ENCODE measurements at regions not wholly inside any gene's neighbourhood (a gene's known extent, or its start where the extent isn't known, plus 50 kb on each side); places are given as distances from the start of the nearest gene placed in this dataset.
"Not testable (repeated sequence)": the region's sequence is repeated elsewhere in the genome, so short reads cannot be mapped to it uniquely, and the experiment has no call there.

DNA sequence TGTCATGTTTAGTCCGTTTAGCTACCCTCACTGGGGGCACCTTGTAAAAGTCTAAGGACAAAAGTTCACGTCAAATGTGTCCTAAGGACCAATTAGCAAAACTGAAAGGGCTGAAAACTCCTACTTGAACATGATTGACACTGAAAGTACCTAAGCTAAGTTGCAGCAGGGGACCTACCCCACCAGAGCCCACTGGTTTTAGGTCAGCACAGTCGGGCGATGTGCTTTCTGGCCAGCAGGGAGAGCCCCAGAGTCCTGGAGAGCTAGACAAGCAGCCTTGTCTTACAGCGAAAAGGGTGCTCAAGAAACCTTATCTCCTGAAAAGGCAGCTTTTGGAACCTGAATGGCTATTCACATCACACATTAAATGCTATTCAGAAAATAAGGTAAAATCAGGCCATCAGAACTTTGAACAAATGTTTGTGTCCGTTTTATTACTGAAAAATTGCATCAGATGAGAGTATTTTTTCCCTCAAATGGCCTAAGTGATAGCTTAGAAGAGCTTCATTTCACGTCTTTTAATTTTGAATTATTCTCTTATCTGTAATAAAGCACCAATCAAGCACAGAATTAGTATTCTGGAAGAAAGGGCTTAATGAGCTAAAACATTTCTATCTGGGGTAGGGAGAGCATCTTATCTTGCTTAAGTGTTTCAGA, 52.2 kb upstream of the MKI67 start:
- no peak for FAIRE-seq

DNA sequence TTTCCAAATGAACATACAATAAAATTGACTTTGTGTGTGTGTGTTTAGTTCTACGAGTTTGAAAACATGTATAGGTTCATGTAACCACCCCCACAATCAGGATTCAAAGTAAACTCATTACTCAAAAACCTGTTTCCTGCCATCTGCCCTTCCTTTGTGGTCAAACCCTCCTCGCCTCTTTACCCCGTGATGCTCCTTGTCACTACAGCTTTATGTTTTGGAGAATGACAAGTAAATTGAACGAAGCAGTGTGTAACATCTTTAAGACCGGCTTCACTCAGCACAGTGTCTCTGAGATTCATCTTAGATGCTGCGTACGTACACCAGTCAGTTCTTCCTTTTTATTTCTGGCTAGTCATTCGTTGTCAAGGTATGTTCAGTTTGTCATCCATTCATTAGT, 54.6 kb upstream of the MKI67 start:
- no peak for FAIRE-seq

DNA sequence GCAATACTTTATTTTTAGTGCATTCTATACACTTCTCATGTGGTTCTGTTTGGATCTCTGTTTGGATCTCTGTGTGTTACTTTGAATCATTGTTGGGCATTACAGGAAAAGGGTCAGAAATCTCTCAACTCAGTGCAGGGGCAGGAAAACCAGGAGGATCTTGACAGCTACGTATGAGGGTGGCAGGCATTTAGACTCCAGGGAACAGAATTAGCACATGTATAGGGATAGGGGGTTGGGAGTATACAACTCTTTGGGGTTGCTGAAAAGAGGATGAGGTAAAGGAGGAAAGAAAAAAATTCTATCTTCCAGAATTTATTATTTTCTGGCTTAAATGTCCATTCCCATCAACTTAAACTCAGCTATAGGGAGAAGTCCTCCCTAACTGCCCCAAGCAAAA, 59.4 kb upstream of the MKI67 start:
- no peak for FAIRE-seq

DNA sequence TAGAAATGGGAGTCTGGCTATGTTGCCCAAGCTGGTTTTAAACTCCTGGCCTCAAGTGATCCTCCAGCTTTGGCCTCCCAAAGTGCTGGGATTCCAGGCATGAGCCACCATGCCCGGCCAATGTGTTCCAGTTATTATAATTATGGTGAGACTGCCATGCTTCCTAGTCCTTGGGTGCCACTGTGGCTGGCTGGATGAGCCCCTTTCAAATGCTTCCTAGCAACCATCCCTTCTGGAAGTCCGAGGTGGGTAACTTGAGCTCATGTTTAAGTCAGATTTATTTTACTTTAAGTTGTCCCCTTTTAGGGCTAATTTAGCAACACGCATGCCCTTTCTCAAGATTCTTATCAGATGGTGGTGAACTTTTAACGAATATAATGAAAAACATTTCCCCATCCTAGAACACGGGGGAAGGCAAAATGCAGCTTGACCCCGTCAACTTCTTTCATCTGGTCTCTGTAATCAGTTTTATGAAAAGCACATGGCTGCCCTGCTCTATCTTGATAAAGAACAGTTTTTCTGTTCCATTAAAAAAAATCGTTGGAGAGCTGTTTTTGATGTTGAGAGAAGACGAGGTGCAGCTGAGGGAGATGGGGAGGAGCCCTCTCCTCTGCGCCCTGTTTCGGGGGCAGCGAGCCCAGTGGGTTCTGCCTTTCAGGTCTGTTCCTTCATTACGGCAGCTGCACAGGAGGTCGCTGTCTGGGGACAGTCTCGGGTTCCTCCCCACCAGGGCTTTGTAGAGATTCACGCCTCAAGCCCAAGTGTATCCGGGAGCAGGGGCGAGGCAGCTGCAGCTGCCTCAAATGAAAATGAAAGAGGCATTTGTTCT, 61.0 kb upstream of the MKI67 start:
- FAIRE-seq, result no peak

DNA sequence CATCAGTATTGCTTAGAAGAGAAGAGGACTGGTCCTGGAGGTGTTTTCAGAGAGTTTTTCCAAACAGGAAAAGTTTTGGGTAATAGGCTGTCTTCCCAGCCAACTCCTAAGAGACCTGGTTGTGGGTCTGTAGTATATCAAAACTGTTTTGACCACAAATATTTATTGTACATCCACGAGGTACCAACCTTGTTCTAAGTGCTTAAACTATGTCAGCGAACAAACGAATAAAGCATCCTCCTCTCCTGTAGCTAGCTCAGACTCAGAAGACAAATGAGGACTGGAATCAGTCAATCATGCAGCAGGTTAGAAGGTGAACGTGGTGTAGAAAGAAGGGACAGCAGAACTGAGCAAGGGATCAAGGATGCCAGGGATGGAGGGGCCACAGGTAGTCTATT, 61.6 kb upstream of the MKI67 start:
- no peak for FAIRE-seq

DNA sequence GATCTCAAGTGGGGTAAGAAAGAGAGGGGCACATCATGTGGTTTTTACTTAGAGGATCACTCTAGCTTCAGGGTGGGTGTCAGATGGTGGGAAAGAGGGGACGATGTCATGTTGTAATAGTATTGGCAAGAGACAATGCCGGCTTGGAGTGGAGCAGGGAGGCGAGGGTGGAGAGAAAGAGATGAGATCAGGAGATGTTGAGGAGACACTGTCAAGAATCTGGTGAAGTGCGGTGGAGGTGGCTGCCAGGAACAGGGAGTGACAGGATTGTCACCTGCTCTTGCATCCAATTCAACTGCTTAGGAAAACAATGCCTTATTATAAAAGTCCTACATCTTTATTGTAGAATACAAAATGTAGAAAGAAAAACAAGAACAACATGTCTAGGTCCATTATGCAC, 63.0 kb upstream of the MKI67 start:
- no peak for FAIRE-seq

DNA sequence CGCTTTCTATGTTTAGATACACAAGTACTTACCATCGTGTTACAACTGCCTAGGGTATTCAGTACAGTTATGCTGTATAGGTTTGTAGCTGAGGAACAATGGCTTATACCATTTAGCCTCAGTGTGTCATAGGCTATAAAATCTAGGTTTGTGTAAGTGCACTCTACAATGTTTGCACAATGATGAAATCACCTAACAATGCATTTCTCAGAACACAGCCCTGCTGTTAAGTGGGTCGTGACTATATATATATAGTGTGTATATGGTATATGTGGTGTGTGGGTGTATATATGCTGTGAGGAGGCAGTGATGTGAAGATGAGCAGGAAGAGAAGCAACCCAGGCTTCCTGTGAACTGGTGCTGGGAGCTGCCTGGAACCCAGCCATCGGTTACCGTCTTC, 65.6 kb upstream of the MKI67 start:
- no peak for FAIRE-seq

DNA sequence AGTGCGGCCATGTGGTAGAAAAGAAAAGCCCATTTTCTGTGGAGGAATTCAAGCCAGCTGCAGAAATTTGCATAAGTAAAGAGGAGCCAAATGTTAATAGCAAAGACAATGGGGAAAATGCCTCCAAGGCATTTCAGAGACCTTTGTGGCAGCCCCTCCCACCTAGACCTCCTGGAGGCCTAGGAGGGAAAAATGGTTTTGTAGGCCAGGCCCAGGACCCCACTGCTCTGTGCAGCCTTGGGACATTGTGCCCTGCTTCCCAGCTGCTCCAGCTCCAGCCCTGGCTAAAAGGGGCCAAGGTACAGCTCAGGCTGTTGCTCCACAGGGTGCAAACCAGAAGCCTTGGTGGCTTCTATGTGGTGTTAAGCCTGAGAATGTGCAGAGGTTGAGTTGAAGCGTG, 75.6 kb upstream of the MKI67 start:
- not testable (repeated sequence) for FAIRE-seq

DNA sequence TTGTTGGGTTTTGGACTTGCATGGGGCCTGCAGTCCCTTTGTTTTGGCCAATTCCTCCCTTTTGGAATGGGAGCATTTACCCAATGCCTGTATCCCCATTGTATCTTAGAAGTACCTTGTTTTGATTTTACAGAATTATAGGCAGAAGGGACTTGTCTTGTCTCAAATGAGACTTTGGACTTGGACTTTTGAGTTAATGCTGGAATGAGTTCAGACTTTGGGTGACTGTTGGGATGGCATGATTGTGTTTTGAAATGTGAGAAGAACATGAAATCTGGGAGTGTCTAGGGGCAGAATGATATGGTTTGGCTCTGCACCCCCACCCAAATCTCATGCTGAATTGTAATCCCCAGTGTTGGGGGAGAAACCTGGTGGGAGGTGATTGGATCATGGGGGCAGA, 76.8 kb upstream of the MKI67 start:
- FAIRE-seq, result no peak

DNA sequence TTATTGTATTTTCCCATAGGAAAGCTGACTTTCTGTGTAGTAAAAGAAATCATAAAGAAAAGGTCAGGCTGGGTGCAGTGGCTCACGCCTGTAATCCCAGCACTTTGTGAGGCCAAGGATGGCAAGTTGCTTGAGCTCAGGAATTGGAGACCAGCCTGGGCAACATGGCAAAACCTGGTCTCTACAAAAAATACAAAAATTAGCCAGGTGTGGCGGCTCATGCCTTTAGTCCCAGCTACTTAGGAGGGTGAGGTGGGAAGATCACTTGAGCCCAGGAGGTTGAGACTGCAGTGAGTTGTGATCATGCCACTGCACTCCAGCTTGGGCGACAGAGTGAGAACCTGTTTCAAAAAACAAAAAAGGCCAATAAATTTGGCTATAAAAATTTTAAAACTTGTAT, 79.4 kb upstream of the MKI67 start:
- FAIRE-seq, result not testable (repeated sequence)

DNA sequence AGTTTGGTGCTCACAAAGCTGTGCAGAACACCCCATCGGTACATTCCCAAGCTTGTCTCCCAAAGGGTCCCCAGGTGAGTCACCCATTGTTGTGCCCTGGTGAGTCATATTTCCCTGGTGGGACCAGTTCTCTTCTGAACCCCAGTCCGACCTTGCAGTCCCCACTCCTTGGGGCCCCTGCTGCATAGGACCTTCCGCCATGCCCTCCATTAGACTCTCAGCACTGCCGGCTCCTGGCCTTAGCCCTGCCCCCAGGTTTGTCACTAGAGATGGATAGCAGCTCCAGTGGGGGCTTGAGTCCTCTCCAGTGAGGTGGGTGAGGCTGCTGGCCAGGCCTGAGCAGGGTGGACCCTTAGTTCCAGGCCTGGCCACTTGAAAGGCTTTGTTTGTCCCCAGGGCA, 80.5 kb upstream of the MKI67 start:
- FAIRE-seq, result no peak

DNA sequence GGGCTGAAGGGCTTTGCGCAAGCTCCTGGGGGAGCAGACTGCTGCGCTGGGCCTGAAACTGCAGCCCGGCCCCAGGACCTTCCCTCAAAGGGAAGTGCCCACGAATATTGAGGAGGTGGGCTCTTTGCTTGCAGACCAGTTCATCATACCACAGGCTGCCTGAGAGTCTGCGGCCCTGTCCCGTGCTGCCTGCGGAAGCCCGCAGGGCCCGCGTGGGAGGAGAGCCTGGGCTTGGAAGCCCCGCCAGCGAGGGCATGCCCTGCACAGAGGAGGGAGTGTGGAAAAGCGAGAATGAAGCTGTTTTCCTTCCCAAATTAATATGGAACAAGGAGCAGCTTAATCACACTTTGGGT, 83.6 kb upstream of the MKI67 start:
- FAIRE-seq, result no peak

DNA sequence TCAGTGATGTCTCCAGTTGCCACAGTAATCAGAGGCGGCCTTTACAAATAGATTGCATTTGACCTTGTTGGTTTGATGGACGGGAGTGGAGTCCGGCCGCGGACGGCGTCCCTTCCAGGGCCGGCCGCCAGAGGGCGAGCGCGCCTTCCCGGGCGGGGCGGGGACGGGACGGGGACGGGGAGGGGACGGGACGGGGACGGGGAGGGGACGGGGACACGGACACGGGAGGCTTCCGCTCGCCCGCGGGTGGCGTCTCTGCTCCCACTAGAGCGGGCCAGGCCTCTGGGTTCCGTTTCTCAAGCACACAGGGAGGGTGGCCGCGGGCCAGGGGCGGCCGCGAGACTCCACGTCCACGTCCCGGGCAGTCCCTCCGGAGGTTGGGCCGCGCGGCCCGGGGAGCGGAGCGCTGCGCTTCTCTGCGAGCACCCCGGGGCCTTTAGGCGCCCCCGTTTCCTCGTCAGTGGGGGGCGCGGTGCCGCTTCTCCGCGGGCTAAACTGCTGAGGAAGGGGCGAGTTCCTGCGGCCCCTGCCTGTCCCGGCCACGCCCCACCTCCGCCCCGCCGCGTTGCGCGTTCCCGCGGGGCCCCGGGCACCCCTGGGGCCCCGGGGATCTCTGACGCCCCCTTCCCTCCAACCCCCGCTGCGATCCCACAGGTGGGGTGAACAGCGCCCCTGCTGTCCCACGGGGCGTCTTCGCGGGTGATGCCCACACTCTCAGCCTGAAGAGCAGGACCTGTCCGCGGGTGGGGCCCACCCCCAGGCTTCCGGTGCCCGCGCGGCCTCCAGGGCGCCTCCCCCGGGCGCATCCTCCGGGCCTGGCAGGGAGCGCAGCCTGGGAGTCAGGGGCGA, 84.2 kb upstream of the MKI67 start:
- FAIRE-seq, result no peak

DNA sequence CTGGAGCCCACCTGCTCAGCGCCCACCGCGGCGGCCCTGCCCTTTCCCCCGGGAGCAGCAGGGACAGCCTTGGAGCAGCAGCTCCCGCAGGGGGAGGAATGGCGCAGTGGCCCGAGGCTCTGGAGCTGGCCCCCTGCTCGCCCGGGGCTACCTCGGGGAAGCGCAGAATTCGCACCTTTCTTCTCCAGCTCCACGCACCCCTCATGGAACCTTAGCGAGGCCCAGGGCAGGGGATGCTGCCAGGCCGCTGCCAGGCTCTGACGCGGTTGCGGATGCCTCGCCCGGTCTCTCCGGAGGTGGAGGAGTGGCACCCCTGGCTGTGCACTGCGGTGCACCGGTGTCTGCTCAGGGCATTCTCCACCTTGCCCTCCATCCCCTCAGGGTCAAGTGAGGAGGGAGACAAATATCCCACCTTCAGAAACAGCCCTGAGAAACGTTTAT, 84.9 kb upstream of the MKI67 start:
- no peak for FAIRE-seq

DNA sequence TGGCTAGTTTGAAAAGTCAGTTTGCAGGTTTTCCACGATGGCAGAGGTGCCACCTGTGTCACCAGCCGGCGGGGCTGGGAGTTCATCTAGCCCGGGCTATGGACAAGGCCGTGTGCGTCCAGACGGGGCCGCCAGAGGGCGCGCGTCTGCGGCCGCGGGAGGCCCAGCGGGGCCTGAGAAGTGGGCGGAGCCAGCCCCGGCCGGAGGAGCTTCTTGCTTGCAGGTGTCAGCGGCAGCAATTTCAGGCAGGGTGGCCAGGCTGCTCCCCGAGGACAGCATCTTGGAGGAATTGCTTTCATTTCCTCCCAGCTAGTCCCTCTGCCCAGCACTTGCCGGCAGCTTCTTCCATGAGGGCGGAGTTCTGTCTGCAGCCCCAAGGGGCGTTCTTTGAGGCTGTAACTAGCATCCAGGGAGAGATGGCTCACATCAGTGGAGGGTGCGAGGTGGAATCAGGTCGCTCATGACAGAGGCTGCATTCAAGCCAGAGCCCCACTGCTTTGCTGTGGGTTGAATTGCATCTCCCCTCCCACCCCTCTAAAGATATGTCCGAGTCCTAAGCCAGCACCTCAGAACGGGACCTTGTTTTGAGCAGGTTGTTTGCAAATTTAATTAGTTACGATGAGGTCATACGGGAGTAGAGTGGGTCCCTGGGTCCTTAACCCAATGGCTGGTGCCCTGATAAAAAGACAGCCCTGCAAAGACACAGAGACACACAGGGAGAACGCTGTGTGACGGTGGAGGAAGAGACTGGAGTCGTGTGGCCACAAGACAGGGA, 85.9 kb upstream of the MKI67 start:
- no peak for FAIRE-seq

DNA sequence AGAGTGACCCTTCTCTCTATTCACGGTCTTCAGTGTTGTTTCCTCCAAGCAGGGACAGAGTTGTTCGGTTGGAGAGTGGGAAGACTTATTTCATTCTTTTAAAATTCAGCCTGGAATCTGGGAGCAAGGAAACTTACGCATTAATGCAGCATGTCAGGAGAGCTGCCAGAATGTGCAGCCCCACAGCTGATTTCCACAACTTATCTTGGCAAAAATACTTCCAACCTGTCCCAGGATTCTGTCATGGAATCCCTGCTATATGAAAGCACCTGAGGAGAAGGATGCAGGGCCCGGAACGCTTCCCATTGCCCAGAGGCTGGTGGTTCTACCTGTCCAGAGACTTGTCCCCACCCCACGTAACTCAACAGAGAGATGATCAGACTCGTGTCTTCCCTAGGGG, 86.9 kb upstream of the MKI67 start:
- no peak for FAIRE-seq

DNA sequence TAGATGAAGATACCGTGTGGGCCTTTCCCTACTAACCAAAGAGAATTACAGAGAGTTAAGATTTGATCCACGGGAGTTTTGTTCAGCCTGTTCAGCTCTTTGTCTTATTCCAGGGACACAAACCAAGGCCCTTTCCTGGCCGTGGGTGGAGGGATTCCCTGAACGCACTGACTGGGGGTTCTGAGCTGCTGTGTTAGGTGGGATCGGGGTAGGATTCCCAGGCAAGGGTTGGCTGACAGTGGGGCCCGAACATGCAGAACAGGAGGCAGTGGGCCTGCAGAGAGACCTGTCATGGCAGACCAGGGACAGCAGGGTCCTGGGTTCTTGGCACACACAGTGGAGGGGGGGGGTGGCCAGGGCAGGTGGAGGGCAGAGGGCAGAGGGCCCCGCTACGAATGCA, 89.5 kb upstream of the MKI67 start:
- no peak for FAIRE-seq

DNA sequence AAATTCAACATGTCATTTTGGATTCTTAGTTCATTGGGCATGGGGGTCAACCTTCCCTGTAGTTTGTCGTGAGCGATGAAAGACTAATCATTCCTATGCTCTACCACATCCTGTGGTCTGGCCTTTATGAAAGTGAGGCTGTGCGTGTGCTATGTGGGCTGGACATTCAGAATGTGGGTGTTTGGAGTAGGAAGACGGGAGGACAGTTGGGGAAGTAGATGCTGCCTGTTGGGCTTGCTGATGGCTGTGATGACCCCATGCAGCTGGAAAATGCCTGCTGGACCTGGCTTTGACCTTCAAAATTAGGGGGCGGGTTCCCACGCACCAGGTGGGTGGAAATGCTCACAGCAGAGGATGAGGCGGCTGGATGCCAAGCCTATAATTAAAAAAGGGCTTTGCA, 90.9 kb upstream of the MKI67 start:
- no peak for FAIRE-seq

DNA sequence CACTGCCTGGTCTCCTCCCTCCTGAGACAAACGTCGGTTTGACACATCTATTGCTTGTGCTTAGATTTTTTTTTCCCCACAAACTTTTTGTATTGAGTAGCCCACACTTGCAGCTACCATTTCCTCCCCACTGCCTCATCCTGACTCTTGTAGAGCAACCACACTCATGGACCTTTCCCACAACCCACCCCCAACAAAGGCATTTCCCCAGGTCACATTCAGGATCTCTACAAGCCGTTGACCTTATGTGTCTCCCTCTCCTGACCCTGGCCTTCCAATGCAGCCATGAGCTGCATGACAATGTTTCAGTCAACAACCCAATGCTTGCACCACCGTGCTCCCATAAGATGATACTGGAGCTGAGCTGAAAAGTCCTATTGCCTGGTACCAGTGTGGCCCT, 91.9 kb upstream of the MKI67 start:
- no peak for FAIRE-seq

DNA sequence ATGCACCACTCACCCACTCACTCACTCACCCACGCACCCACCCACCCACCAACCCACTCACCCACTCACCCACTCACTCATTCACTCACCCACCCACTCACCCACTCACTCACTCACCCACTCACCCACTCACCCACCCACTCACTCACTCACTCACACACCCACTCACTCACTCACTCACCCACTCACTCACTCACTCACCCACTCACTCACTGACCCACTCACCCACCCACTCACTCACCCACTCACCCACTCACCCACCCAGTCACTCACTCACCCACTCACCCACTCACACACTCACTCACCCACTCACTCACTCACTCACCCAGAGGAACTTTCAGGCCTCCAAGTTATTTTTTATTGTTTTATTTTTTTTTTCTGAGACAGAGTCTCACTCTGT, 93.1 kb upstream of the MKI67 start:
- no peak for FAIRE-seq

DNA sequence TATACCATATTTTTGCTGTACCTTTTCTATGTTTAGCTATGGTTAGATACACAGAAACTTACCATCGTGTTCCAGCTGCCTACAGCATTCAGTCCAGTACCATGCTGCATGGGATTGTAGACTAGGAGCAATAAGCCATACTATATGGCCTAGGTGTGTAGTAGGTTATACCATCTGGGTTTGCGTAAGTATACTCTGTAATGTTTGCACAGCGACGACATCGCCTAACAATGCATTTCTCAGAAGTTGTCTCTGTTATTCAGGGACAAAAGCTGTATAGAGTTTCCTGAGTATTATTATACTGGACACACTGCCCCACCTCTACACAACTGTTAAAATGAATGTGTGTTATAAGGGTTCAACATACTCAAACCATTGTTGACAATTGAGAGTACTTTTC, 93.8 kb upstream of the MKI67 start:
- FAIRE-seq, result no peak

DNA sequence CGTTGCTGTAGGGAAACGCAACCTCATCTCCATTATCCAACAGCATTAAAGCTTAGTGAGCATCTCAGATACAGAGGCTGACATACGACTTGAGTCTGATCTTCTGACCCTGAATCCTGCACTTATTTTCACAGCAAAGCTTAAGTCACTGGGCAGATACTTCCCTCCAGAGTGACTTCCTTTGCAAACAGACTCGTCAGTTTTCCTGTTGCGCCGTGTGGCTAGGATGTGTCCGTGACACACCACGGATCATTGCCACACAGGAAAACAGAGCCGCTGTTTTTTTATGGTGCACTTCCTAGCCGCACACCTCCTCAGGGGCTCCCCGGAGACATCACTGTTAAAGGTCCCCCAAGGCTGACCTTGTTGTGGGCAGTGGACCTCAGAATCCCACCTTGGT, 94.9 kb upstream of the MKI67 start:
- no peak for FAIRE-seq

DNA sequence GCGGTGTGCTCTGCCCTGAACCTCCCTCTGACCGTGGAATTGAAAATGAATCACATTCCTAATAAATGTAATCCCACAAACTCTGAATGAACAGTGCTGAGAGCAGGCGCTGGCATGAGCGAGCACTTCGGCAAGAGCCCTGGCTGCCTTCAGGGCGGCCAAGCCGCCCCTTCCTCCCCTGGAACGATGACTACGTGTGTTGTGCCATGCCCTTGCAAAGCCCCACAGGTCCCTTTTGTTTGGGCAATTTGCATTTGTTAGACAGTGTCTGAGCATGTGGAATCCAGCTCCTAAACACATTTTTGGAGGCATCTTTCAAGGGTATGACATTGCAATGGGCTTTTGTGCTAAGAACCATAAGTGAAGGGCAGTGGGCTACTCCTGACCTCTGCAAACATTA, 95.6 kb upstream of the MKI67 start:
- no peak for FAIRE-seq
